ENCODE measurements at regions not wholly inside any gene's neighbourhood (a gene's known extent, or its start where the extent isn't known, plus 50 kb on each side); places are given as distances from the start of the nearest gene placed in this dataset.
A peak's percentile ranks its signal among the peaks of the same experiment; 100 is the strongest.

- Mint-ChIP-seq H3K27me3 (ENCODE audit: low read depth) (peaks cover 21% of the 10 kb centered on the region), H3K27ac (ENCODE audit: unreplicated experiment) (no peak overlapping the region), H3K9me3 (ENCODE audit: low read depth) (no peaks in the 10 kb centered on the region), H3K4me3 (ENCODE audit: unreplicated experiment) (no peak overlapping the region), H3K36me3 (ENCODE audit: low read depth) (peaks cover 2% of the 10 kb centered on the region), H3K4me1 (ENCODE audit: low read depth) (peaks cover 16% of the 10 kb centered on the region)
- TF ChIP-seq, protein P1, sequence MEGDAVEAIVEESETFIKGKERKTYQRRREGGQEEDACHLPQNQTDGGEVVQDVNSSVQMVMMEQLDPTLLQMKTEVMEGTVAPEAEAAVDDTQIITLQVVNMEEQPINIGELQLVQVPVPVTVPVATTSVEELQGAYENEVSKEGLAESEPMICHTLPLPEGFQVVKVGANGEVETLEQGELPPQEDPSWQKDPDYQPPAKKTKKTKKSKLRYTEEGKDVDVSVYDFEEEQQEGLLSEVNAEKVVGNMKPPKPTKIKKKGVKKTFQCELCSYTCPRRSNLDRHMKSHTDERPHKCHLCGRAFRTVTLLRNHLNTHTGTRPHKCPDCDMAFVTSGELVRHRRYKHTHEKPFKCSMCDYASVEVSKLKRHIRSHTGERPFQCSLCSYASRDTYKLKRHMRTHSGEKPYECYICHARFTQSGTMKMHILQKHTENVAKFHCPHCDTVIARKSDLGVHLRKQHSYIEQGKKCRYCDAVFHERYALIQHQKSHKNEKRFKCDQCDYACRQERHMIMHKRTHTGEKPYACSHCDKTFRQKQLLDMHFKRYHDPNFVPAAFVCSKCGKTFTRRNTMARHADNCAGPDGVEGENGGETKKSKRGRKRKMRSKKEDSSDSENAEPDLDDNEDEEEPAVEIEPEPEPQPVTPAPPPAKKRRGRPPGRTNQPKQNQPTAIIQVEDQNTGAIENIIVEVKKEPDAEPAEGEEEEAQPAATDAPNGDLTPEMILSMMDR (IDR thresholded peaks at IDR 0.05) = no peak
- no peak for DNase-seq (ENCODE audit: low spot score)
Observed at GRCh38 chr2:122022531-122022930, 267.1 kb downstream of the TSN start.

DNA sequence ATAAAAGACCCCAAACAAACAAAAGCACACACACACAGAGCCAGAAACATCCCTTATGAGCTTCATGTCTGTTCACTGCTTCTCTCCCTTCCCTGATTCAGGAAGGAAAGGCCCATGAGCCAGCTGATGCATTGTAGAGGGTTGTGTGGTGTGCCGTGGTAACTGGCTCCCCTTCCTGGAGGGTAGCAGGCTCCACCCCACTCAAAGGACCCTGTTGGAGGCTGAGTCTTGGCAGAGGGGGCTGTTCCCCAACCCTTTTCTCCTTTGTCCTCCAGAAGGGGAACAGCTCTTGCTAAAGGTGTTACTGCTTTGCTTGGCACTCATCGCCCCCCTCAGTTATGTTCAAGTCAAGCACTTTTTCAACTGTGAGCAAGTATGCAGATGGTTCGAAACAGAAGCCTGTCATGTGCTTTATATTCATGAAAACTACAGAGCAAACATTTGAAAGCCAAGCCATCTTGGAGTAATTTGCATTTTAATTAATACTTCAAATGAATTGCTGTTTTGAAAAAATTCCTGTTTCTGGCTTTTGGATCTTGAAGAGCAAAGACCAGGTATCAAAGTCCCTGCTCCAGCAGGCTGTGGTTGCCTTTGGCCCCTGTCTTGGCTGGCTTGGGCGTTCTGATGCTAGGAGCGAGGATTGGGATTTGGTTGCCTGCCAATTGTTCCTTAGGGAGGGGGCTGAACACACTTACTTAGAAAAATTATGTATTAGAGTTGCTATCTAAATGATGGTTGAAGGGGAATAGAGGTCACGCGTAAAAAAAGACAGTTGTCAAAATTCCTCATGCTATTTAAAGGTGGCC, 267.8 kb downstream of the TSN start:
- TF ChIP-seq, protein P1 (IDR thresholded peaks at IDR 0.05) = no peak
- no peak for DNase-seq (ENCODE audit: low spot score)
- peaks cover 21% of the 10 kb centered on the region for H3K27me3 Mint-ChIP-seq (ENCODE audit: low read depth)
- no peak overlapping the region for H3K27ac Mint-ChIP-seq (ENCODE audit: unreplicated experiment)
- peaks cover 23% of the 10 kb centered on the region for H3K4me1 Mint-ChIP-seq (ENCODE audit: low read depth)
- H3K36me3 Mint-ChIP-seq (ENCODE audit: low read depth) = peaks cover 2% of the 10 kb centered on the region
- no peak overlapping the region for H3K4me3 Mint-ChIP-seq (ENCODE audit: unreplicated experiment)
- H3K9me3 Mint-ChIP-seq (ENCODE audit: low read depth) = no peaks in the 10 kb centered on the region

DNA sequence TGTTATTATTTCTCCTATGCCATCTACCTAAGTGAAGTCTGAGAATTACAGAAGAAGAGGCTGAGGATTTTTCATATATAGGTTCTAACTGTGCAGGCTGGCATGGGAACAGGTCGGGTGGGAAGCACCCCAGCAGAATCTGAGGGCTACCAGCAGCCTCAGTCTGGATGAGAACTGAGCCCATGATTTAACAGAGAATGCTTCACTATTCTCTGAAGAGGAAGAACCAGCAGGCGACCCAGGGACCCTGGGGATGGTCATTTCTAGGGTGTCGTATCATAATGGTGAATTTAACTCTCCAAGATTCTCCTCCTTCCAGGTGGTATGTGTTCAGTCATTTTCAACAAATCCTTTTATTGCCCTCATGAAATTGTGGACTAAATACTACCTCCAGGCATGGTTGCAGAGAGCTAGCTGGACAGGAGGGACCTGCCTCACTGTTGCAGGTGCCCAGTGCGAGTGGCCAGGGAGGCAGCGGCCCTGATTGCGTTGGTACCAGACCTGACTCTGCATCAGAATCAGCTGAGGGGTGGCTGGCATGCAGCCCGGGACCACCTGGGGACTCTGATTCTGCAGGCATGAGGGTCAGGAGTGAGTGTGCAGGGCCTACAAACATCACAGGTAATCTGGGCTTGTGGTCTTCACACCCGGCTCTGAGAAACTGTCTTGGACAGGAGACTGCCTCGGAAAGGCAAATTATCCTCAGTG, 272.2 kb downstream of the TSN start:
- Mint-ChIP-seq H3K9me3 (ENCODE audit: low read depth) (no peaks in the 10 kb centered on the region), H3K27me3 (ENCODE audit: low read depth) (peaks cover 2% of the 10 kb centered on the region), H3K4me3 (ENCODE audit: unreplicated experiment) (no peak overlapping the region), H3K27ac (ENCODE audit: unreplicated experiment) (no peak overlapping the region), H3K4me1 (ENCODE audit: low read depth) (peaks cover 28% of the 10 kb centered on the region), H3K36me3 (ENCODE audit: low read depth) (peaks cover 2% of the 10 kb centered on the region)
- TF ChIP-seq, protein P1 (IDR thresholded peaks at IDR 0.05) = no peak
- DNase-seq (ENCODE audit: low spot score) = no peak

- Mint-ChIP-seq H3K4me3 (ENCODE audit: unreplicated experiment) (no peak overlapping the region), H3K4me1 (ENCODE audit: low read depth) (peaks cover 28% of the 10 kb centered on the region), H3K27ac (ENCODE audit: unreplicated experiment) (peak overlapping the region; percentile 72), H3K36me3 (ENCODE audit: low read depth) (peaks cover 2% of the 10 kb centered on the region), H3K9me3 (ENCODE audit: low read depth) (no peaks in the 10 kb centered on the region), H3K27me3 (ENCODE audit: low read depth) (no peaks in the 10 kb centered on the region)
- TF ChIP-seq, protein P1 (IDR thresholded peaks at IDR 0.05) = no peak
- no peak for DNase-seq (ENCODE audit: low spot score)
Observed at GRCh38 chr2:122028371-122029100, 273.1 kb downstream of the TSN start.

GRCh38 chr2:122029456-122029855, 274.0 kb downstream of the TSN start:
- Mint-ChIP-seq H3K36me3 (ENCODE audit: low read depth) (peaks cover under 1% of the 10 kb centered on the region), H3K9me3 (ENCODE audit: low read depth) (no peaks in the 10 kb centered on the region), H3K27ac (ENCODE audit: unreplicated experiment) (no peak overlapping the region), H3K27me3 (ENCODE audit: low read depth) (no peaks in the 10 kb centered on the region), H3K4me3 (ENCODE audit: unreplicated experiment) (no peak overlapping the region), H3K4me1 (ENCODE audit: low read depth) (peaks cover 28% of the 10 kb centered on the region)
- no peak for DNase-seq (ENCODE audit: low spot score)
- TF ChIP-seq, protein P1 (IDR thresholded peaks at IDR 0.05) = no peak

Data from chondrocyte (in vitro differentiated cells).